RCC 7860 (cell line): ENCODE measurements at regions not wholly inside any gene's neighbourhood (a gene's known extent, or its start where the extent isn't known, plus 50 kb on each side); places are given as distances from the start of the nearest gene placed in this dataset.

Experiments
- DNase-seq: peaks from one replicate; pipeline ENCODE4 v3.0.0-alpha.2; 2015; ENCODE audit warnings: low spot score
- FAIRE-seq: peaks from 2 replicates; lab custom pipeline; 2012; peaks lifted over from hg19 to GRCh38; lab: Jason Lieb, UNC

GRCh38 chr17:68812876-68813584 is 142.2 kb downstream of the ABCA8 start:
- FAIRE-seq (no peak), DNase-seq (no peak)

GRCh38 chr17:68809148-68809547 is 146.0 kb downstream of the ABCA8 start:
- DNase-seq = no peak
- FAIRE-seq = no peak

- FAIRE-seq = no peak
- DNase-seq = no peak
These were observed 147.0 kb downstream of the ABCA8 start for GRCh38 chr17:68807998-68808772.

- no peak for DNase-seq
- no peak for FAIRE-seq
These were observed 149.6 kb downstream of the ABCA8 start for GRCh38 chr17:68805609-68806008.

- no peak for FAIRE-seq
- DNase-seq = no peak
These were observed 150.2 kb downstream of the ABCA8 start for GRCh38 chr17:68804777-68805520.

GRCh38 chr17:68803164-68803929 is 151.8 kb downstream of the ABCA8 start:
- no peak for DNase-seq
- FAIRE-seq = no peak

- no peak for DNase-seq
- no peak for FAIRE-seq
These were observed 153.6 kb downstream of the ABCA8 start for GRCh38 chr17:68801335-68802247.

- DNase-seq (no peak), FAIRE-seq (no peak)
These were observed 154.4 kb downstream of the ABCA8 start for GRCh38 chr17:68800751-68801150.

DNA sequence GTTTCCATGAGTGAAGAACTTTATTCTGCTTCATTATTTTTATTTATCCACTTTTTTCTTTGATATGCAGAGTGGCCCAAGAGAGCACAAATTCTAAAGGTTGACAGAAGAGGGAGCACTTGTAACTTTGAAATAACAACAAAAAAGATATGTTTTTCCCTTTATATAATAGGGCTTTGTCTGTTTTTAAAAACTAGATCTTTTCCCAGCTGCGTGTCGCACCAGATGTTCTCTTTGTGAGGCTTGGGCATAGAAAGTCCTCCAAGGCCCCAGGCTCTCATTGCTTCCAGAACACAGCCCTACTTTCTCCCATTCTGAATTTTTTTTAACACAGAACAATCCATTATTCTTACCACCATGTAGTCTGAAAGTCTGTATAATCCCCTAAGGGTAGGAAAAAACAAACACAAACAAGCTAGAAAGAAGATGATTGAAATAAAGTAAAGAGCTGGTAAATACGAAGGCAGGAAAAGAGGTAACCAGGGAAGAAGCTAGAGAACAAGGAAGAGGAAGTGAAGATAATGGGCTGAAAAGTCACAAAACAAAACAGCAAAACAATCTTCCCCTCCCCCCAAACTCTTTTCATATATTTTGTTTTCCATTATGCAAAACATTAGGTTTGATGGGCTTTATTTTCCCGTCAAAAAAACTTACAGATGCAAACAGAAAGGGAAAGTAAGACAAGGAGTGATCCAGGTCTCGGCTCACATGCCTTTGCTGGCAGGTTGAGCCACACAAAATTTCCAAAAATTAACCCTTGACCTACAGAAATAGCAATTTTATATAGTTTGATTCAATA is 160.4 kb downstream of the ABCA8 start:
- no peak for FAIRE-seq
- DNase-seq = no peak

- FAIRE-seq (no peak), DNase-seq (no peak)
These were observed 162.3 kb downstream of the ABCA8 start for GRCh38 chr17:68792873-68793272.

GRCh38 chr17:68792042-68792685 is 163.0 kb downstream of the ABCA8 start:
- DNase-seq = no peak
- no peak for FAIRE-seq

GRCh38 chr17:68790931-68791330 is 164.3 kb downstream of the ABCA8 start:
- DNase-seq (no peak), FAIRE-seq (no peak)

DNA sequence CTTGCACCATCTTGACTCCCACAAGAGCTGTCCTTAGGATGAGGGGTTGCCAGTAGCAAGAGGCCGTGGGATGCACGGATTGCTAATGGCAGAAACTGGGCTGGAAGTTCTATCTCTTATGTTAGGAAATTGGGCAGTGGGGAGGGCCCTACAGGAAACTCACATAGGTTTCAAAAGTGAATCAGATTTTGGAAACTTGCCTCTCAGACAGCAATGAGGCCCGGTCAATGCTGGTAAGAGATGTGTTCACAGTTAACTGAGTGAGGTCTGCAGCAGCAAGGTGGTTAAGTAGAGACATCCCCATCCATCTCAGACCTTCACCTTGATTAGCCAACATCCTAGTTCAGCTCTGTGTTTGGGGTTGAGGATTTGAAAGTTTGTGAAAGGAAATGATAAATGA is 164.7 kb downstream of the ABCA8 start:
- DNase-seq = no peak
- no peak for FAIRE-seq

DNA sequence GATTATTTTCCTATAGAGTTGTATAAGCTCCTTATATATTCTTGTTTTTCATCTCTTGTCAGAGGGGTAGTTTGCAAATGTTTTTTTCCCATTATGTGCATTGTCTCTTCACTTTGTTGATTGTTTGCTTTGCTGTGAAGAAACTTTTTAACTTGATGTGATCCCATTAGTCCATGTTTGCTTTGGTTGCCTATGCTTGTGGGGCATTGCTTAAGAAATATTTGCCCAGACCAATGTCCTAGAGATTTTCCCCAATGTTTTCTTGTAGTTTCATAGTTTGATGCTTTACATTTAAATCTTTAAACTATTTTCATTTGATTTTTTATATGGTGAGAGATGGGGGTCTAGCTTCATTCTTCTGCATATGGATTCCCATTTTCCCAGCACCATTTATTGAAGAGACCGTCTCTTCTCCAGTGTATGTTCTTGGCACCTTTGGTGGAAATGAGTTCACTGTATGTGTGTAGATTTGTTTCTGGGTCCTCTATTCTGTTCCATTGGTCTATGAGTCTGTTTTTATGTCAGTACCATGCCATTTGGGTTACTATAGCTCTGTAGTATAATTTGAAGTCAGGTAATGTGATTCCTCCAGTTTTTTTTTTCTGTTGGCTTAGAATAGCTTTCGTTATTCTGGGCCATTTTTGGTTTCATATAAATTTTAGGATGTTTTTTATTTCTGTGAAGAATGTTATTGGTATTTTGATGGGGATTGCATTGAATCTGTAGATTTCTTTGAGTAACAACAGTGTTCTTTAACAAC is 165.8 kb downstream of the ABCA8 start:
- DNase-seq = no peak
- no peak for FAIRE-seq

- DNase-seq = no peak
- no peak for FAIRE-seq
These were observed 169.4 kb downstream of the ABCA8 start for GRCh38 chr17:68785565-68786486.

DNA sequence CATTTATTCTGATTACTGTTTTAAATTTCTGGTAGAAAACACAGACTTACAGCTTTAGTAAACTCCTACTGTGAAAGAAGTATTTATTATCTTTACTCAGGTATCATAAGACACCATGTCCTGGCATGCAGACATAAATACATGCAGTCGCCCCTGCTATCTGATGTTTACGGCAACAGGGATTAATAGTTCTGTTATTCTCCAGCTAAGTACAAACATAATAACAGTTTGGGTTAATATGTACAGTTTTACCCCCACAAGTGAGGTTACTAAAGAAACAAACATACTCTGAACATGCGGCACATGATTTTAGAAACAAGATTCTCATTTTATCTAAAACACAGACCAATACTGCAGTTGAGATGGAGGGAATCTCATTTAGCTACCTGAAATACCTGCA is 170.8 kb downstream of the ABCA8 start:
- no peak for DNase-seq
- no peak for FAIRE-seq

GRCh38 chr17:68783861-68784260 is 171.3 kb downstream of the ABCA8 start:
- FAIRE-seq (no peak), DNase-seq (no peak)
